ENCODE measurements at regions not wholly inside any gene's neighbourhood (a gene's known extent, or its start where the extent isn't known, plus 50 kb on each side); places are given as distances from the start of the nearest gene placed in this dataset.

GRCh38 chr10:27448921-27449320, 55.2 kb upstream of the RAB18 start:
- TF ChIP-seq GATA2 (IDR thresholded peaks at IDR 0.05; ENCODE audit: low read depth, low read length) (no peak), GATA3 (IDR thresholded peaks at IDR 0.05; ENCODE audit: low read depth, low read length) (no peak)
